ENCODE measurements at regions not wholly inside any gene's neighbourhood (a gene's known extent, or its start where the extent isn't known, plus 50 kb on each side); places are given as distances from the start of the nearest gene placed in this dataset.
"Not testable (repeated sequence)": the region's sequence is repeated elsewhere in the genome, so short reads cannot be mapped to it uniquely, and the experiment has no call there.

GRCh38 chr12:24679126-24679525, 269.8 kb downstream of the BCAT1 start:
- ChIA-PET CTCF (no interaction called here), POLR2A (ENCODE audit: low non-redundant PET) (no interaction called here)
- no peak overlapping the region for H3K27ac ChIP-seq
- no peak for TF ChIP-seq CTCF (conservative IDR thresholded peaks at IDR 0.05; ENCODE audit: low read depth)
- no peak for DNase-seq (ENCODE audit: low spot score)

GRCh38 chr12:24678436-24678835, 270.5 kb downstream of the BCAT1 start:
- no peak for TF ChIP-seq CTCF (conservative IDR thresholded peaks at IDR 0.05; ENCODE audit: low read depth)
- no peak overlapping the region for H3K27ac ChIP-seq
- ChIA-PET CTCF (no interaction called here), POLR2A (ENCODE audit: low non-redundant PET) (no interaction called here)
- DNase-seq (ENCODE audit: low spot score) = no peak

- TF ChIP-seq CTCF (conservative IDR thresholded peaks at IDR 0.05; ENCODE audit: low read depth) = no peak
- ChIA-PET CTCF (no interaction called here), POLR2A (ENCODE audit: low non-redundant PET) (no interaction called here)
- no peak overlapping the region for H3K27ac ChIP-seq
- DNase-seq (ENCODE audit: low spot score) = no peak
These were observed 280.3 kb downstream of the BCAT1 start for GRCh38 chr12:24668563-24668962.

- H3K27ac ChIP-seq = no peak overlapping the region
- no peak for DNase-seq (ENCODE audit: low spot score)
- ChIA-PET CTCF (no interaction called here), POLR2A (ENCODE audit: low non-redundant PET) (no interaction called here)
- TF ChIP-seq CTCF (conservative IDR thresholded peaks at IDR 0.05; ENCODE audit: low read depth) = no peak
These were observed 284.6 kb downstream of the BCAT1 start for GRCh38 chr12:24664161-24664880.

GRCh38 chr12:24661657-24662096, 287.2 kb downstream of the BCAT1 start:
- TF ChIP-seq CTCF (conservative IDR thresholded peaks at IDR 0.05; ENCODE audit: low read depth) = no peak
- no peak for DNase-seq (ENCODE audit: low spot score)
- ChIA-PET CTCF (no interaction called here), POLR2A (ENCODE audit: low non-redundant PET) (no interaction called here)
- H3K27ac ChIP-seq = no peak overlapping the region

GRCh38 chr12:24659016-24659415, 289.9 kb downstream of the BCAT1 start:
- TF ChIP-seq CTCF (conservative IDR thresholded peaks at IDR 0.05; ENCODE audit: low read depth) = no peak
- no peak for DNase-seq (ENCODE audit: low spot score)
- CTCF ChIA-PET = no interaction called here
- no peak overlapping the region for H3K27ac ChIP-seq
- POLR2A ChIA-PET (ENCODE audit: low non-redundant PET) = no interaction called here

GRCh38 chr12:24654344-24654743, 294.6 kb downstream of the BCAT1 start:
- POLR2A ChIA-PET (ENCODE audit: low non-redundant PET); H3K27ac ChIP-seq; CTCF ChIA-PET; DNase-seq (ENCODE audit: low spot score): not testable (repeated sequence)
